Fibroblast of upper back skin (primary cell): ENCODE measurements at regions not wholly inside any gene's neighbourhood (a gene's known extent, or its start where the extent isn't known, plus 50 kb on each side); places are given as distances from the start of the nearest gene placed in this dataset.
"Not testable (repeated sequence)": the region's sequence is repeated elsewhere in the genome, so short reads cannot be mapped to it uniquely, and the experiment has no call there.

Experiments
- DNase-seq: peaks from one replicate; pipeline ENCODE4 v3.0.0-alpha.2; 2013

DNA sequence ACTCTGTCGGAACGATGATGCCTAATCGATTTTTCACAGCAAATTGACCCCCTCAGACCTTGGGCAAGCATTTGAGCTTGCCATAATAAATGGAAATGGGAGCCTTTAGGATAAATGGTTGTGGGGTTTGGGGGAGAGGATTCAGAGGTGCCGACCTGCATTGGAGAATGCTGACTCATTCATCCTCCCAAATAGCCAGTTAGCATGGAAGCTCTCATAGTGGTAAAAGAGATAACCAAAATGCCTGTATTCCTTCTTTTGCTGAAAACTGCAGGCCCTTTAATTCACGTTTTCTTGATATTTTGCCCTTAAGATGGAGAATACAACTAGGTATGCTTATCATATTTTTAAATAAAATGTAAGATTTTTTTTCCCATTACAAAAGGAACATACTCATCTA, 392.6 kb upstream of the DEPDC1 start:
- DNase-seq: no peak

DNA sequence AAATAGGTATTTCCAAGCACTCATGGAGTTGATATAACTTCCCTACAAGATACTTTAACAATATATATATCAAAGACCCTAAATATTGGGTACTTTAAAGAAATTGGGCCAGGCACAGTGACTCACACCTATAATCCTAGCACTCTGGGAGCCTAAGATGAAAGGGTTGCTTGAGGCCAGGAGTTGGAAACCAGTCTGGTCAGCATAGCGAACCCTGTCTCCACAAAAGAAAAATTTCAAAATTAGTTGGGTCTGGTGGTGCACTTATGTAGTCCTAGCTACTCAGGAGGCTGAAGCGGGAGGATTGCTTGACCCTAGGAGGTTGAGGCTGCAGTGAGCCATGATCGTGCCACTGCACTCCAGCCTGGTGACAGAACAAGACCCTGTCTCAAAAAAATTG, 393.9 kb upstream of the DEPDC1 start:
- DNase-seq: no peak

DNA sequence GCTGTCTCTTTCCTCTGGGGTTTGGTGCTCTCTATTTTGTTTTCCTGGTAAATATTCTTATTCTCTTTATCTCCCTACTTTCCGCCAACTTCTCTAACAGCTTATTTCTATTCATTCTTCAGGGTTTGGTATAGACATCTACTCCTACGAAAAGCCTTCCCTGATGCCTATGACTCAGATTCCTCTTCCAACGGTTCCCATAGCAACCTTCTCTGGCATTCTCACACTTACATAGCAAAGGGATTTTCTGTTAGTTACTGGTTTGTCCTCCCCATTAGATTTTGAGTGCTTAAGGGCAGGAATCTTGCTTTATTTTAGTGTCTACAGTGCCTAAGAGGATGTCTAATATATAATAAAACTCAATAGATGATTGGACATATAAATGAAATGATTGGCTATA, 407.6 kb upstream of the DEPDC1 start:
- no peak for DNase-seq

DNA sequence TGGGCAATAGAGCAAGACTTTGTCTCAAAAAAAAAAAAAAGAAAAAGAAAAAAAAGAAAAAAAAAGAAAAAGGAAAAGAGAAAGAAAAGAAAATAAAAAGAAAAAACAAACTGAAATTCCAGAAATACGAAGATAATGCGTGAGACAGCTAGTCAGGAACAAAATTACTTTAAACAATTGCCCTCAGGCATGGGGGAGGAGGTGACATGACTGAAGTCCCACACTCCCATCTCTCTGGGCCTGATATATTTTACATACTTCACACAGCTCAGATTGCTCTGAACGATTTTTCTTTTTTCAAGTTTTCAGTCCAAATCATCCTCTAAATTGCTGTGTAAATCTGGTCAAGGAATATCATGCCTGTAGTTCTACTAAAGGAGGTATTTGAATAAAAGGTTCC, 409.5 kb upstream of the DEPDC1 start:
- no peak for DNase-seq

DNA sequence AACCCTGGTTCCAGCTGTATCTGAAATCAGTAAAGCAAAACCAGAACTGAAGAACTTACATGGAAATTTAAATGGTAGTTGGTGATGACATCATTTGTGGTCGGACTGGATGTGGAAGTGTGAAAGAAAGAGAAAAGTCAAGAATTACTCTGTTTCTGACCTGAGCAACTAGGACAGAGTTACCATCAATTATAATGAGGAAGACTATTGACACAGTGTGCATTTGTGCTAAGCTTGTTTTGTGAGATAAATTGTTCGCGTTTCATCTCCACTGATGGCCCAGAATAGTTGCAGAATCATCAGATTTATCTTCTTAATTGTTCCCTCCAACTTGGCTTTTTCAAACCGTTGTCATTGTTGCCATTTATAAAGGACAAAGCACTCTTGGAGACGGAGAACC, 410.6 kb upstream of the DEPDC1 start:
- DNase-seq: no peak

DNA sequence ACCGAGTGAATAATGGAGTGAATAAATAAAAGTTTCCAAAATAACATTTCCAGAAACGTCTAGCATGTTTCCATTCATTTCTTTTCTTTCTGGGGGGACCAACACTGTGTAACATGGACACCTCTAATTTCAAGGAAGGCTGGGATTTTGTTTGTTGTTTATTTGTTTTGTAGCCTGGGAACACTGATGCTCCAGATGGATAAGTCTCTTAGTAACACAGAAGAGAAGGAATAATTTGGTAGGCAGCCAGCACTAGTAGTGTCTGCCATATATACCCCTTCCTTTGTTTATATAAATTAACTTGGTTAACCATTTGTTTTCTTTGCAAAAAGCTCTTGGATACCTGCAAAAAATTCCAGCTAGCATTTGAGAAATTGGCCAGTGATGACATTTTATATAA, 411.4 kb upstream of the DEPDC1 start:
- no peak for DNase-seq

DNA sequence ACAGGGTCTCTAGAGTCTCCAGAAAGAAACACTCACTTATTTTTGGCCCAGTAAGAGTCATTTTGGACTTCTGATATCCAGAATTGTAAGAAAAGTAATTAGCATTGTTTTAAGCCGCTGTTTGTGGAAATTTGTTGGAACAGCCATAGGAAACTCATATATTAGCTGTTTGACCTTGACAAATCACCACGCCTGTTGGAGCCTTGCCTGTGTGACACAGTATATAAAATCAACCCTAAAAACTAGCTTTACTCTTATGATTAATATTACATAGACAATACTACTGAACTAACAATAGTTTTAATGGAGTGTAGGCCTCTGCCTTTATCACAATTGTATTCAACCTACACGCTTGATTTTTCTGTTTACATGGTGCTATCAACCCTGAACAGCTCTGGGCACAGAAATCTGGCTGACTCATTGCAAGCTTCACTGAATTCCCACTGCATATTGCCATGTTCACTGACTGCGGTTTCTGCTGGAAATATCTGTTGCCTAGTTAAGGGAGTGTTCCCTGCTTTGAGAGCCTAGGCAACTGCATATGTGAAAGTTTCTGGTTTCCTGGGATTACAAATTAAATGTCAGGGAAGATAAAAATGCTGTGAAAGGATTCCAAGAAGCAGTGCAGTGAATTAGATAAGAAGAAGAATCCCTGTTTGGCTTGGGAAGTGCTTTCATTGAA, 419.5 kb upstream of the DEPDC1 start:
- DNase-seq: peak; percentile 69

DNA sequence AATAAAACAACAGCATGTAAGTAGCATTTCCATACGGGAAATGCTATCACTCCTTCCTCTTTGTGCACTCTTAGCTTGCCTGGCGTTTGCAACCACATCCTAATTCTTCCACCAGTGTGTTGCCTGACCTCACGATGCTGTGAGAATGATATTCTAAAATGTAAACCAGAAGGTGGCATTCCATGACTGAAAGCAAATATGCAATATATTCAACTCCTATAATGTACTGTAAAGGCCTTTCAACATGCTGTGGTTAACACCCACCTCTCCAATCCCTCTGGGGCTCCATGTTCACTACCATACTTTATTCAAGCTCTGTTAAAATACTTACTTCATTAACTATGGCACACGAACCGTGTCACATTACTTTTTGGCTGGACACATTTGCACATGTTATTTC, 420.6 kb upstream of the DEPDC1 start:
- peak; percentile 44 for DNase-seq

DNA sequence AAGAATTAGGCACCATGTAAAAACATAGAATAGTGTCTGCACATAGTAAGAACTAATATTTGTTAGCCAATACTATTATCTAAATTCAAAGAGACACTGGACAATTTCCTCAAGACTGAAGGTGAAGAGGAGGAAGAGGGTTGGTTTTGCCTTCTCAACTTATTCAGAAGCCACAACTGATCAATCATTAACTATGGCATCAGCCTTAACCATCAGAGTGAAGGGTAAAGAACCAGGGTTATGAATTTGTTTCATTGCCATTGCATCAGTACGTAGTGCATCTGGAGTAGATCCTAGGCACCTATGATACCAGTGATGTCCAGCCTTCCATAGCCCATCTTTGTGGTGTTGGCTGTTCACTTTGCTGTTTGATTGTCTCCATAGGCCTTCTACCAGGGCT, 421.7 kb upstream of the DEPDC1 start:
- DNase-seq: no peak

DNA sequence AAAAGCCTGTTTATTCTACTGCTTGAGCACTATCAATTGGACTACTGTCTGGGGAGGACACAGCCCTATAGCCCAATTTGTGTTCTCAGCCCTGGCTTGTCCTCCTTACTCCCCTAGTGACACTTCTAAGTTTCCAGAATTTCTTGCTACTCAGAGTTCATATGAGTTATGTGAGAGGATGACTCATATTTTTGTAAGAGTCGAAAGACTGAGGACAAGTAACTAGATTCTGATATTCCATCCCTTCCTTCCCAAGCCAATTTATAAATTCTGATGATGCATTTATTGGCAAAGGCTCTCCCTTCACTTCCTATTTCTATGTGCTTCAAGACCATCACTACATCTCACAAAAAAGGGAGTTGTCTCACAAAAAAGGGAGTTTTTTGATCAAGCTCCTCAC, 422.2 kb upstream of the DEPDC1 start:
- no peak for DNase-seq

DNA sequence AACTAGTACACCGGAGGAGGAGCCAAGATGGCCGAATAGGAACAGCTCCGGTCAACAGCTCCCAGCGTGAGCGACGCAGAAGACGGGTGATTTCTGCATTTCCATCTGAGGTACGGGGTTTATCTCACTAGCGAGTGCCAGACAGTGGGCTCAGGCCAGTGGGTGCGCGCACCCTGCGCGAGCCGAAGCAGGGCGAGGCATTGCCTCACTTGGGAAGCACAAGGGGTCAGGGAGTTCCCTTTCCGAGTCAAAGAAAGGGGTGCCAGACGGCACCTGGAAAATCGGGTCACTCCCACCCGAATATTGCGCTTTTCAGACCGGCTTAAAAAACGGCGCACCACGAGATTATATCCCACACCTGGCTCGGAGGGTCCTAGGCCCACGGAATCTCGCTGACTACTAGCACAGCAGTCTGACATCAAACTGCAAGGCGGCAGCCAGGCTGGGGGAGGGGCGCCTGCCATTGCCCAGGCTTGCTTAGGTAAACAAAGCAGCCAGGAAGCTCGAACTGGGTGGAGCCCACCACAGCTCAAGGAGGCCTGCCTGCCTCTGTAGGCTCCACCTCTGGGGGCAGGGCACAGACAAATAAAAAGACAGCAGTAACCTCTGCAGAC, 426.7 kb upstream of the DEPDC1 start:
- DNase-seq: not testable (repeated sequence)

DNA sequence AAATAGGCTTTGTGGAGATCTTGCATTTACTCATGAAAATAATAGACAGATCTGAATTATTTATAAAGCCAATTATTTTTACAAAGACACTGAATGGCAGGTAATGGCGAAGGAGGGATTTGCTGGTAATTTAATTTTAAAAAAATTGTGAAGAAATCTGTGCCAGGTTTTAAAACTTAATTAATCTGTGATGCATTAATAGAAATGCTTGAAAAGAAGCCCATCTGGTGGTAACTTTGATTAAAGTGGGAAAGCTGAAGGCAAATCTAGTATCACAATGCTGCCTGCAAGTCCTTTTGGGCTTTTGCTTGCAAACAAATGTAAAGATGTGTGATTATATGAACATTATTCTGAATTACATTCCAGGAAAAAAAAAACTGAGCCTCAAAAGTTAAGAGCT, 433.2 kb upstream of the DEPDC1 start:
- DNase-seq: no peak

DNA sequence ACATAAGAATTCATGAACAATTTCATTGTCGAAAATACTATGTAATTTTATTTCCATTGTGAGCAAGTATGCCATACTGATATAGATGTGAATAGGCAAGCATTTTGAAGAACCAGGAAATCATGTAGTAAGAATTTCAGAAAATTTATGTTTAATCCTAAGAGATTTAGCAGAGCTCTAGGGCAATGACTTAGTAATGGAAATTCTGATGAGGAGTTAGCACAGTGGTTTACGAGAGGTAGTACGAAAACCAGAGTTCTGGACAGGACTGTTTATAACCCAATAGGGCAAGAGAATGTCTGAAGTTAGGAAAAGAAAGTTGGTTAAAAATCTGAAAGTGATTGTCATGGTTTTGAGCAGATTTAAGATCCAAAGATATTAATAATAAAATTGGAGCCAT, 439.6 kb upstream of the DEPDC1 start:
- DNase-seq: no peak

DNA sequence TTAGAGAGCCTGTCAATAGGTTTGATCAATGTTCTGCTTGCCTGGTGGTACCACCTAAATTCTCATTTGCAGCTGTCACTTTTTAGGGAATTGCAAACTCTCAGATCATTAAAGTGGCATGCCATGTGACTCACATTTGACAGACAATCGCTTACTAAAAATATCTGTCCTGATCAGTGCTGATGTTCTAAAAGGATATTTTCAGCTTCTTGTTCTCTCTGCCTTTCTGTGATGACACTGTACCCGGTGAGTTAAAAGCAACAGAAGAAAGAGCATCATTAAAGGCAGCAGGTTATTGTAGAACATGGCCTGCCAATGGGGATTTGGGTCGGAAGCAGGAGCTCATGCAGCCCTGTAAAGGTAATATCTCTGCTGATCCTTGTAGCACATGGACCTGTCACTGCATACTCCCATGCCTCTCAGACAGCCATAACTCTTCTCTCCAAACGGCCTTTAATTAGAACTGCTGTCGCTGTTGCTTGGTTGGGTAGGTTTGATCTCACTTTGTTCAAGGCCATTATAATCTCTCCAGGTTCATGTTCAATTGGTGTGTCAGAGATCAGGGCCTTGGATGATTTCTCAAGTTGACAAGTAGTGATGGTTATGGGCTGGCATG, 441.3 kb upstream of the DEPDC1 start:
- no peak for DNase-seq

DNA sequence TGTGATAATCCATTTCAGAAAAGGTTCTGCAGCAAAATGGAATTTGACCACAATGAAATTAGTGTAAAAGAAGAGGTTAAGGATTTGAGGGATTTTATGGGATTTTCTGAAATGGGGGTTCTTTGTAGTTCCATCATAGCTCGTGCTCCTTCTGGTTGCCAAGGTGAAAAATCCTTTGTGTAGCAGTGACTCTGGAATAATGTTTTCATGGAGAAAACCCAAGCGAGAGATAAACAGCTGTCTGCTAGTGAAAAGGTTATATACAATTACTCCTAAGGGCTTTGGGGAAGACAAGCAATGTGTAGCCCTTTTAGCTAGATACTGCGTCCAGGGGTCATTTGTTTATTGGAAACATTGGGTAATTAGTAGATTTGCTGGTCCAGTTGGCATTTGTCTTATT, 453.2 kb upstream of the DEPDC1 start:
- DNase-seq: no peak

DNA sequence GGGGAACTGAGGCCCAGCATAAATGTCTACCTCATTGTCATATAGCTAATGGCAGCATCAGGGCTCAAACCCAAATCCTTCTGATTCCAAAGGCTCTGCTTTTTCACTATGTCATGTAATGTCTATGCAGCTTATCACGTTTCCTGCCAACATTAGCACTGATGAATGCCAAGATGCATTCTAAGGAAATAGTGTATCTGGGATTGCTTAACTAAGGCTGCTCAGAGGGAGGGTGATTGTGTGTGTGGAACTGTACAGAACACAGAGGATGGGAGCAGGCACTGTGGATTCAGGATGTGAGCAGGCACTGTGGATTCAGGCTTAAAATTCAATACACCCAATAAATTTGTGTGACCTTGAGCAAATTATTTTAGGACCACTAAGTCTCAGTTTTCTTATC, 456.4 kb upstream of the DEPDC1 start:
- no peak for DNase-seq

DNA sequence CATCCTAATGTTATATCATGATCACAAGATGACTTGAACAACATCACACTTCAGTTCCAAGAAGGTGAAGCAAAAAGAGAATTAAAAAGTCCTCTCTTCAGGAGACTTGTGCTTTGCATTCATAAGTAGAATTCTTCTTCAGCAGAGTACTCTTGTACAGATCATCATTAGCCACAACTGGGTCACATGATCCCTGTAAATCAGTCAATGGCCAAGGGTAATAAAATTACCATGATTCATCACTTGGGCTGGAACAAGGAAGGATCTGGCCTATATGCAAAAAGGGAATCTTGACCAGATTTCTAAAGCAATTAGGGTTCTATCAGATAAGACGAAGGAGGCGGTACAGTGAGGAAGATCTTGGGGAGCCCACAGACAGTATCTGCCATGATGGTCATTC, 458.0 kb upstream of the DEPDC1 start:
- peak; percentile 18 for DNase-seq

DNA sequence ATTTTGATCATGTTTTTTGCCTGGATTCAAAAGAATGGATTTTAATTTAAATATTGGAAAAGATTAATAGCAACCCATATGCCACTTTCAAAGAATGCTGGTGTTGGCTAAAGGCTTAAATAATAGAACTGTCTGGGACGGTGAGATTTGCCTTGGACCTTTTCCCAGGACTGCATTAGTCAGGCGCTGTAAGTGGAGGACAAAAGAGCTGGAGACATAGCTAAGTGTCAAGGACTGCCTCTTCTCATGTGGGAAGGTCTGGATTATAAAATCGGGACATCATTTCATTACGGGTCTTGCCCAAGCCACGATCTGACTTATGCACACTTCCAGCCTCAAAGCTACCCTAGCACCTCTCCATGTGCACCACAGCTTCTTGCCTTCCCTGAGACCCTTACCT, 458.5 kb upstream of the DEPDC1 start:
- peak; percentile 18 for DNase-seq

DNA sequence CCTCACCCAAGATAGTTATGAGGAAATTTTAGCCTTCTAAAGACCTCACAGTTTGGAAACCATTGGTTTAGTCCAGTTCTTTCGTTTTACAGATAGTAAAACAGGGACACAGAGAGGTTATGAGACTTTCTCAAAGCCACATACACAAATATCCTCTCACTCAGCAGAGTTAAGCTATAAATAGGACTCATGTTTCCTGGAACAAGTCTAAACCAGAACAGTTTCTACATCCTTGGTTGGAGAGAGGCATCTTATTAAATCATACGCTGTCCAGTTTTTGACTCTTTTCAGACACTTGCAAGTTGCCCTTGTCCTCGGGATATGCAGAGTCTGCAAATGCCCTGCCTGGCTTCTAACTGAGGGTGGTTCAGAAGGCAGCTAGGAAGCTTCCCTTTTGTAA, 462.1 kb upstream of the DEPDC1 start:
- DNase-seq: no peak

DNA sequence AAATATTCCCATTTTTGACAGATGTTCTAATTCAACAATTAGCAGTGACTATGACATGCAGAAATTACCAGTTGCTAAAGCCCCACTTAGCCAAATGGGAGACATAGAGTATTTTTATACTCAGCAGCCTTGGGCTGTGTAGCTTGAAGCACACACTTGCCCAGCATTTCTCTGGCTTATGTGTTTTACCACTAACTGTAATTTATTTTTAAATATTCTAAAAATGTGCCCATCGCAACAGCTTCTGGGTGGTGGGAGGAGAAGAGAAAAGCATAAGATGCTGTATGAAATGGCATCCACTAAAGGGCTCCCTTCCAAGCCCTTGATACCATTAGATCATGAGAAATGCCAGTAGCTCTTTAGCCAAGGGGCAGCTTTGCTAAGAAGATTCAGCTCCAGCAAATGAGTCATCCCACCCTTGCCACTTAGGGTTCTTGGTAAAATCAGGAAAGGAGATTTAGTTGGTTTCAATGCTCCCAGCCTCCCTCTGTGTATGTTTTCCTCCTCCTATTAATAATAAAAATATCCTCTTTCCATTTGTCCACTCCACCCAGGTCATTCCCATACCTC, 462.7 kb upstream of the DEPDC1 start:
- DNase-seq: no peak

DNA sequence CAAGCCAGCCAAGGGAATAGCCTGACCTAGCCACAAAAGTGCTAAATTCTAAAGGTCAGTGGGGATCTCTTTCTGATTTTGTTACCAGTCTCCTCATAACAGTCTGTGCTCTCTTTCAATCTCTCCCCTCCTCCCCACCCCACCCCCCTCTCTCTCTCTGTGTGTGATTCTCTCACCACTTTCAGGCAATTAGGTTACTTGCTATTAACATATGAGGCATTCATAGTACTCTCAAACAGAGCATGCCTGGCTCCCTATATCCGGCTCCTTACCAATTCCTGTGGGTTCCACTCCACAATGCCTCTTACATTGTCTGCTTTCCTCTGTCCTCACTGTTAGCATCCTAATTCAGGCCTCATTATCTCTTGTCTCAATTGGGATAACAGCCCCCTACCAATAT, 464.3 kb upstream of the DEPDC1 start:
- DNase-seq: no peak

DNA sequence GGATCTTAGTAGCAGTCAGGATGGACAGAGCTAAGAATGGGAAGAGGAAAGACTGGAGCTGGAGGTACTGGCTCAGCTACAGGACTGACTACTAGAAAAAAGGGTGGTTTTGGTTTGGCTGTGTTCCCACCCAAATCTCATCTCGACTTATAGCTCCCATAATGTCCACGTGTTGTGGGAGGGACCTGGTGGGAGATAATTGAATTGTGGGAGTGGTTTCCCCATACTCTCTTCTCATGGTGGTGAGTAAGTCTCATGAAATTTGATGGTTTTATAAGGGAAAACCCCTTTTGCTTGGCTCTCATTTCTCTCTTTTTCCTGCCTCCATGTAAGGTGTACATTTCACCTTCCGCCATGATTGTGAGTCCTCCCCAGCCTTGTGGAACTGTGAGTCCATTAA, 466.5 kb upstream of the DEPDC1 start:
- peak; percentile 61 for DNase-seq

DNA sequence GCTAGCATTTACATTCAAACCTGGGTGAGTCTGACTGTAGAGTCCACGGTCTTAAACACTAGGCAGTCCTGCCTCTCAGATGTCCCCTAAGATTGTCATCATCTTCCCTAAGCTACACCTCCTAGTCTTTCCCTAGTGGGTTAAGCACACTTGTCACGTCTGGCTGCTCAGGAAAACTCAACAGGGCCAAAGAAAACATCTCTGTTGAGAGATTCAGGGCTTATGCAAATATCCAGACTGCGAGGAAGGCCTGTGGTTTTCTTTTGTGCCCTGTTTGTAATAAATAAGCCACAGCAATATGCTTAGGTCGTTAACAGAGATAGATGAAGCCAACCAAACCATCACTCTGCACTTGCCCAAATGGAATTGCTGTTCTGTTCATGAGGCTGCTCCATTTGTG, 472.6 kb upstream of the DEPDC1 start:
- no peak for DNase-seq

DNA sequence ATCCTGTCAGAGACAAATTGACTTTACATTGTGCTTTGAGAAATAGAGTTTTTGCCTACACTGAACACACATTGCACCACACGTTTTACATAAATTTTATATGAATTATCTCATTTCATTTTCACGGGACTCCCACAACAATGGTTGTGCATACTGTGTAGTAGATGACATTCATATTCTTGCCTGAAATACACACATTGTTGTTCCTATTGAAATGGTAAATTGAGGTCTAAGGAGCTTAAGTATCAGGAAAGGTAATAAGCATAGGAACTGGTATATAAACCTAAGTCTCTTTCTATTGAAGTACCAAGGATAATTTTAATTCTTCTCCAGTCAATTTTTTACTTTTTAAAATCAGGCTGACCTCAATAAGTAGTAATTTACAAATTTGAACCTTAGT, 473.7 kb upstream of the DEPDC1 start:
- DNase-seq: no peak
